SK-N-SH (cell line): ENCODE measurements at regions not wholly inside any gene's neighbourhood (a gene's known extent, or its start where the extent isn't known, plus 50 kb on each side); places are given as distances from the start of the nearest gene placed in this dataset.

Experiments
- CTCF ChIA-PET: fragments of 300-600, 350-600 bp; formaldehyde crosslinking; extraction: SDS; loops from one replicate; lab custom pipeline; 2021; lab: Yijun Ruan, JAX
- POLR2A ChIA-PET: fragments of 350-600 bp; sonication (Branson Sonifier 250); formaldehyde crosslinking; extraction: SDS; loops from one replicate; lab custom pipeline; 2020; ENCODE audit warnings: antibody characterized with exemption, inconsistent platforms; lab: Yijun Ruan, JAX
- DNase-seq: peaks from one replicate; pipeline ENCODE4 v3.0.0; 2012
- H2AFZ ChIP-seq: fragments of 200-600 bp; sonication (generic); 2 replicates; pipeline ENCODE4 v1.8.1; 2016; ENCODE audit warnings: antibody characterized with exemption, mild to moderate bottlenecking, low read depth
- H3F3A ChIP-seq: fragments of 200-600 bp; sonication (generic); replicated peaks from 2 replicates; pipeline ENCODE3; 2016; ENCODE audit warnings: antibody characterized with exemption, mild to moderate bottlenecking; ENCODE audit not compliant: insufficient read depth
- H3K27ac ChIP-seq, 2 experiments: fragments of 200-500 bp in 1 of 2; fragments of 200-600 bp in 1 of 2; sonication (Bioruptor generic) in 1 of 2; sonication (generic), shearing (Covaris generic) in 1 of 2; 2 replicates each; pipeline versions ENCODE4 v1.5.1 to v1.6.1; 2014 to 2016; ENCODE audit warnings: low read depth in 2 of 2, inconsistent platforms in 1 of 2, low read length in 1 of 2, mild to moderate bottlenecking in 1 of 2, mixed read lengths in 1 of 2
- H3K27me3 ChIP-seq: fragments of 200-600 bp; sonication (generic), shearing (Covaris generic); 2 replicates; pipeline ENCODE4 v1.6.1; 2016; ENCODE audit warnings: mixed run types; ENCODE audit not compliant: insufficient read depth
- H3K36me3 ChIP-seq, 2 experiments: fragments of 200-500 bp in 1 of 2; fragments of 200-600 bp in 1 of 2; sonication (Bioruptor generic) in 1 of 2; sonication (generic) in 1 of 2; replicated peaks in 1 of 2; 2 replicates each; pipeline versions ENCODE3 to v1.5.1; 2014 to 2016; ENCODE audit warnings: low read length in 1 of 2, mild to moderate bottlenecking in 1 of 2; ENCODE audit not compliant: insufficient read depth in 2 of 2, control insufficient read depth in 1 of 2
- H3K4me1 ChIP-seq, 2 experiments: fragments of 200-500 bp in 1 of 2; fragments of 200-600 bp in 1 of 2; sonication (Bioruptor generic) in 1 of 2; sonication (generic), shearing (Covaris generic) in 1 of 2; 2 replicates each; pipeline versions ENCODE4 v1.5.1 to v1.6.1; 2014 to 2016; ENCODE audit warnings: low read depth in 1 of 2, low read length in 1 of 2, mixed run types in 1 of 2; ENCODE audit not compliant: insufficient read depth in 2 of 2, control insufficient read depth in 1 of 2
- H3K4me2 ChIP-seq: fragments of 200-600 bp; sonication (generic), shearing (Covaris generic); 2 replicates; pipeline ENCODE4 v1.6.1; 2017; ENCODE audit warnings: mixed run types
- H3K4me3 ChIP-seq, 2 experiments: fragments of 200-500 bp in 1 of 2; fragments of 200-600 bp in 1 of 2; sonication (Bioruptor generic) in 1 of 2; sonication (generic), shearing (Covaris generic) in 1 of 2; 2 replicates each; pipeline versions ENCODE4 v1.5.1 to v1.8.1; 2014 to 2016; ENCODE audit warnings: low read depth in 2 of 2, inconsistent platforms in 1 of 2, low read length in 1 of 2, mild to moderate bottlenecking in 1 of 2, mixed read lengths in 1 of 2, moderate library complexity in 1 of 2
- H3K79me2 ChIP-seq: fragments of 200-600 bp; sonication (generic); 2 replicates; pipeline ENCODE4 v1.8.1; 2017; ENCODE audit warnings: mild to moderate bottlenecking; ENCODE audit not compliant: insufficient read depth
- H3K9ac ChIP-seq: fragments of 200-600 bp; sonication (generic); 2 replicates; pipeline ENCODE4 v1.6.1; 2017; ENCODE audit warnings: mixed run types
- H3K9me2 ChIP-seq: fragments of 200-600 bp; sonication (generic); 2 replicates; pipeline ENCODE4 v1.6.1; 2017; ENCODE audit warnings: mixed run types
- H3K9me3 ChIP-seq: fragments of 200-600 bp; sonication (generic); 2 replicates; pipeline ENCODE4 v1.6.1; 2017; ENCODE audit warnings: mixed run types, mild to moderate bottlenecking, moderate library complexity
- H4K20me1 ChIP-seq: fragments of 200-600 bp; sonication (generic); 2 replicates; pipeline ENCODE4 v1.6.1; 2017; ENCODE audit warnings: mild to moderate bottlenecking, mixed run types; ENCODE audit not compliant: insufficient read depth
- CTCF ChIP-seq: fragments of 200-600 bp; sonication (generic); IDR thresholded peaks from 2 replicates; pipeline ENCODE4 v1.6.1; 2017; ENCODE audit warnings: antibody characterized with exemption, mild to moderate bottlenecking, moderate library complexity
- EP300 ChIP-seq, 2 experiments: IDR thresholded peaks; 2 replicates each; pipeline versions ENCODE4 v1.4.0 to v1.6.1; 2012; ENCODE audit warnings: borderline replicate concordance in 1 of 2, low read depth in 1 of 2, low read length in 1 of 2
- FOSL2 ChIP-seq: IDR thresholded peaks from 2 replicates; pipeline ENCODE4 v1.4.0; 2012; ENCODE audit warnings: low read depth, mild to moderate bottlenecking, moderate library complexity, borderline replicate concordance
- JUND ChIP-seq: IDR thresholded peaks from 2 replicates; pipeline ENCODE4 v1.4.0; 2012
- MEF2A ChIP-seq: IDR thresholded peaks from 2 replicates; pipeline ENCODE4 v1.4.0; 2012; ENCODE audit warnings: low read depth, borderline replicate concordance
- MXI1 ChIP-seq: IDR thresholded peaks from 2 replicates; pipeline ENCODE4 v1.6.1; 2012; ENCODE audit warnings: mild to moderate bottlenecking, low read depth, low read length, improper control_type of control experiment
- PBX3 ChIP-seq: IDR thresholded peaks from 2 replicates; pipeline ENCODE4; 2012
- RAD21 ChIP-seq: IDR thresholded peaks from 2 replicates; pipeline ENCODE4 v1.6.1; 2012; ENCODE audit warnings: mild to moderate bottlenecking, low read length
- RCOR1 ChIP-seq: fragments of 150-350 bp; IDR thresholded peaks from 2 replicates; pipeline ENCODE4 v1.6.1; 2017; ENCODE audit warnings: antibody characterized with exemption, low read length
- RFX5 ChIP-seq: IDR thresholded peaks from 2 replicates; pipeline ENCODE4 v1.6.1; 2012; ENCODE audit warnings: mild to moderate bottlenecking, improper control_type of control experiment, low read length
- SMC3 ChIP-seq: IDR thresholded peaks from 2 replicates; pipeline ENCODE4 v1.6.1; 2012; ENCODE audit warnings: low read depth, low read length, improper control_type of control experiment
- TAF1 ChIP-seq: IDR thresholded peaks from 2 replicates; pipeline ENCODE4 v1.6.1; 2012; ENCODE audit warnings: low read depth, mild to moderate bottlenecking, low read length, moderate library complexity, borderline replicate concordance
- YY1 ChIP-seq: IDR thresholded peaks from 2 replicates; pipeline ENCODE4 v1.4.0; 2012; ENCODE audit warnings: low read depth, mild to moderate bottlenecking
- ZBTB33 ChIP-seq: IDR thresholded peaks from 2 replicates; pipeline ENCODE4 v1.4.0; 2012; ENCODE audit warnings: low read depth, borderline replicate concordance
- WGBS: methylation state at CpG from one replicate; pipeline ENCODE4 v1.1.6; 2017; ENCODE audit warnings: low lambda C conversion rate; 5-methylcytosine and 5-hydroxymethylcytosine counted together

- WGBS: 8% methylated on average over 6 of the region's 6 CpGs
- no peaks in the 10 kb centered on the region for H3K9me2 ChIP-seq
- H3K4me3 ChIP-seq: no peak overlapping the region
- H3K4me2 ChIP-seq: no peak overlapping the region
- no peaks in the 10 kb centered on the region for H3K4me1 ChIP-seq
- no peaks in the 10 kb centered on the region for H3K27me3 ChIP-seq
- no peaks in the 10 kb centered on the region for H3K79me2 ChIP-seq
- H2AFZ ChIP-seq: no peak overlapping the region
- POLR2A ChIA-PET: no interaction called here
- CTCF ChIA-PET: no interaction called here
- H3K27ac ChIP-seq: no peak overlapping the region
- H3K36me3 ChIP-seq: no peaks in the 10 kb centered on the region
- H3F3A ChIP-seq: no peaks in the 10 kb centered on the region
- no peak for DNase-seq
- no peaks in the 10 kb centered on the region for H3K9me3 ChIP-seq
- no peak overlapping the region for H3K9ac ChIP-seq
- no peak for TF ChIP-seq CTCF
- no peaks in the 10 kb centered on the region for H4K20me1 ChIP-seq
Measured at GRCh38 chr3:82957696-82958095, 1196.3 kb upstream of the GBE1 start.

GRCh38 chr3:82957079-82957478, 1195.6 kb upstream of the GBE1 start:
- CTCF ChIA-PET: no interaction called here
- POLR2A ChIA-PET: no interaction called here

More at GRCh38 chr3:82957079-82957478, 1195.6 kb upstream of the GBE1 start:
- H3K79me2 ChIP-seq: no peaks in the 10 kb centered on the region
- DNase-seq: no peak
- H3K9me3 ChIP-seq: no peaks in the 10 kb centered on the region
- no peaks in the 10 kb centered on the region for H3F3A ChIP-seq
- TF ChIP-seq JUND (no peak), MXI1 (no peak), YY1 (no peak), MEF2A (no peak), SMC3 (no peak), FOSL2 (no peak), RFX5 (no peak), RAD21 (no peak), RCOR1 (no peak), TAF1 (no peak), EP300 (IDR thresholded peaks at IDR 0.05; ENCODE audit: borderline replicate concordance in 1 of 2, low read depth in 1 of 2, low read length in 1 of 2) (no peak), PBX3 (no peak), CTCF (no peak), ZBTB33 (no peak)
- TF ChIP-seq, all 33 proteins: peak for 0
- H3K4me3 ChIP-seq: no peak overlapping the region
- no peak overlapping the region for H2AFZ ChIP-seq
- no peaks in the 10 kb centered on the region for H3K4me1 ChIP-seq
- H3K36me3 ChIP-seq: no peaks in the 10 kb centered on the region
- H3K4me2 ChIP-seq: no peak overlapping the region
- H3K9me2 ChIP-seq: no peaks in the 10 kb centered on the region
- no peak overlapping the region for H3K9ac ChIP-seq
- H4K20me1 ChIP-seq: no peaks in the 10 kb centered on the region
- H3K27me3 ChIP-seq: no peaks in the 10 kb centered on the region
- no peak overlapping the region for H3K27ac ChIP-seq
- WGBS: 5% methylated on average over 1 of the region's 1 CpG
